ENCODE measurements at regions not wholly inside any gene's neighbourhood (a gene's known extent, or its start where the extent isn't known, plus 50 kb on each side); places are given as distances from the start of the nearest gene placed in this dataset.
A peak's percentile ranks its signal among the peaks of the same experiment; 100 is the strongest.

DNA sequence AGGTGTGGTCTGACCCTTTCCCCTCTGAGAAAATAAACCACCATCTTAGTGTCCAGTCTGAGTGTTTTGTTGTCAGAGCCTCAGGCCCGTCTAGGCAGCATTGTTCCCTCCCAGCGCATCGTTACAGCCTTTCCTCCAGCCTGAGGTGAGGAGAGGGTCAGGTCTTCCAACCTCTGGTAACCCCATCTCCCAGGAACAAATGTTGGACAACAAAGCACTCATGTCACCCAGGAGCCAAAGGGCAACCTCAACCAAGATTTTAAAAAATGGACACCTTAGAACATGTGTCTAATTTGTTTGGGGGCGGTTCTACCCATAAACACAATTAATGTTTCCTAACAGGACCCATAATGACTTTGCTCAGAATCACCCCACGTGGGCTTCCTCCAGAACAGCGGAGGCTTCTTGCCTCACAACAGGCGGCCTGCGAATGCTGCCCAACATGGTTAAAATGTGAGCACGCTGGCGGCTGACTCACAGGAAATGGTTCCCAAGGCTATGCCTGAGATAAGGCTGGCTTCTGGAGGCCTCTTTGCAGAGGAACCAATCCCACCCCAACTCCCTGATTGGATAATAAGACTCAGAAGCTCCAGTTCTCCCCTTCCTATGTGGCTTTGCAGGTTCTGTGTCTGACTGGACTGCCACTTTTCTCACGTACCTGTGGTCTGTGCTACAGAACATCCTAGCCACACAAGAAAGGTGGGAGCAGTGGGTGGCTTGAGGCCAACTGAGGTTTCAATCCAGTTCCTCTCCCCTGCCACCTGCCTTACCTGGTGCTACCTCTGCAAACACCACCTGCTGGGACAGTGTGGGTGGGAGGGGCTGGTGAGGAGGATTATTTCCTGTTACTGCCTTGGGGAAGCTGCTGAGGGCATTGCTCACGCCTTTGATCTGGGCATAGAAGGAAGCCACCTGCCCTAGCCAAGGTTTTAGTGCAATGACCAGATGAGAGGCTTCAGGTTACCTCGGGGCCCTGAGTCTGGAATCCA, 108.8 kb downstream of the B3GNT2 start (continued):
- no peak for TF ChIP-seq ZNF507 (tag; conservative IDR thresholded peaks at IDR 0.05)
- TF ChIP-seq, protein P1, sequence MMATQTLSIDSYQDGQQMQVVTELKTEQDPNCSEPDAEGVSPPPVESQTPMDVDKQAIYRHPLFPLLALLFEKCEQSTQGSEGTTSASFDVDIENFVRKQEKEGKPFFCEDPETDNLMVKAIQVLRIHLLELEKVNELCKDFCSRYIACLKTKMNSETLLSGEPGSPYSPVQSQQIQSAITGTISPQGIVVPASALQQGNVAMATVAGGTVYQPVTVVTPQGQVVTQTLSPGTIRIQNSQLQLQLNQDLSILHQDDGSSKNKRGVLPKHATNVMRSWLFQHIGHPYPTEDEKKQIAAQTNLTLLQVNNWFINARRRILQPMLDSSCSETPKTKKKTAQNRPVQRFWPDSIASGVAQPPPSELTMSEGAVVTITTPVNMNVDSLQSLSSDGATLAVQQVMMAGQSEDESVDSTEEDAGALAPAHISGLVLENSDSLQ (IDR thresholded peaks at IDR 0.05) = no peak
- no peak for TF ChIP-seq ZNF124 (CRISPR knock-in tag; IDR thresholded peaks at IDR 0.05)
- no peak for TF ChIP-seq BCL6 (CRISPR knock-in tag; IDR thresholded peaks at IDR 0.05)
- TF ChIP-seq ZC3H8 (IDR thresholded peaks at IDR 0.05) = no peak
- no peak for TF ChIP-seq FOXJ2 (tag; IDR thresholded peaks at IDR 0.05)
- TF ChIP-seq RBM15 (IDR thresholded peaks at IDR 0.05; ENCODE audit: insufficient read depth, low read length) = no peak
- TF ChIP-seq HDAC8 (tag; IDR thresholded peaks at IDR 0.05) = peak; percentile 27; the same call in 1 of the 2 replicates
- TF ChIP-seq MYC (IDR thresholded peaks at IDR 0.05; ENCODE audit: low read depth, low read length) = peak; percentile 97
- TF ChIP-seq MYC (CRISPR knock-in tag; IDR thresholded peaks at IDR 0.05; ENCODE audit: borderline replicate concordance, low read depth) = peak; percentile 37; the same call in 1 of the 2 replicates
- TF ChIP-seq WHSC1 (IDR thresholded peaks at IDR 0.05; ENCODE audit: low read length) = no peak
- TF ChIP-seq TAL1 (IDR thresholded peaks at IDR 0.05) = peak; percentile 44; the same call in 1 of the 2 replicates
- TF ChIP-seq, protein P2, sequence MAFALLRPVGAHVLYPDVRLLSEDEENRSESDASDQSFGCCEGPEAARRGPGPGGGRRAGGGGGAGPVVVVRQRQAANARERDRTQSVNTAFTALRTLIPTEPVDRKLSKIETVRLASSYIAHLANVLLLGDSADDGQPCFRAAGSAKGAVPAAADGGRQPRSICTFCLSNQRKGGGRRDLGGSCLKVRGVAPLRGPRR (CRISPR knock-in tag; IDR thresholded peaks at IDR 0.05) = no peak
- TF ChIP-seq ASH1L (IDR thresholded peaks at IDR 0.05; ENCODE audit: borderline replicate concordance, low read depth, partially characterized antibody) = no peak
- TF ChIP-seq, protein P3, sequence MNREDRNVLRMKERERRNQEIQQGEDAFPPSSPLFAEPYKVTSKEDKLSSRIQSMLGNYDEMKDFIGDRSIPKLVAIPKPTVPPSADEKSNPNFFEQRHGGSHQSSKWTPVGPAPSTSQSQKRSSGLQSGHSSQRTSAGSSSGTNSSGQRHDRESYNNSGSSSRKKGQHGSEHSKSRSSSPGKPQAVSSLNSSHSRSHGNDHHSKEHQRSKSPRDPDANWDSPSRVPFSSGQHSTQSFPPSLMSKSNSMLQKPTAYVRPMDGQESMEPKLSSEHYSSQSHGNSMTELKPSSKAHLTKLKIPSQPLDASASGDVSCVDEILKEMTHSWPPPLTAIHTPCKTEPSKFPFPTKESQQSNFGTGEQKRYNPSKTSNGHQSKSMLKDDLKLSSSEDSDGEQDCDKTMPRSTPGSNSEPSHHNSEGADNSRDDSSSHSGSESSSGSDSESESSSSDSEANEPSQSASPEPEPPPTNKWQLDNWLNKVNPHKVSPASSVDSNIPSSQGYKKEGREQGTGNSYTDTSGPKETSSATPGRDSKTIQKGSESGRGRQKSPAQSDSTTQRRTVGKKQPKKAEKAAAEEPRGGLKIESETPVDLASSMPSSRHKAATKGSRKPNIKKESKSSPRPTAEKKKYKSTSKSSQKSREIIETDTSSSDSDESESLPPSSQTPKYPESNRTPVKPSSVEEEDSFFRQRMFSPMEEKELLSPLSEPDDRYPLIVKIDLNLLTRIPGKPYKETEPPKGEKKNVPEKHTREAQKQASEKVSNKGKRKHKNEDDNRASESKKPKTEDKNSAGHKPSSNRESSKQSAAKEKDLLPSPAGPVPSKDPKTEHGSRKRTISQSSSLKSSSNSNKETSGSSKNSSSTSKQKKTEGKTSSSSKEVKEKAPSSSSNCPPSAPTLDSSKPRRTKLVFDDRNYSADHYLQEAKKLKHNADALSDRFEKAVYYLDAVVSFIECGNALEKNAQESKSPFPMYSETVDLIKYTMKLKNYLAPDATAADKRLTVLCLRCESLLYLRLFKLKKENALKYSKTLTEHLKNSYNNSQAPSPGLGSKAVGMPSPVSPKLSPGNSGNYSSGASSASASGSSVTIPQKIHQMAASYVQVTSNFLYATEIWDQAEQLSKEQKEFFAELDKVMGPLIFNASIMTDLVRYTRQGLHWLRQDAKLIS (CRISPR knock-in tag; IDR thresholded peaks at IDR 0.05) = no peak
- TF ChIP-seq CBX1 (IDR thresholded peaks at IDR 0.05; ENCODE audit: low read depth) = no peak; the same call in 1 of the 2 replicates
- TF ChIP-seq XRCC3 (IDR thresholded peaks at IDR 0.05) = no peak
- TF ChIP-seq JUND (IDR thresholded peaks at IDR 0.05; ENCODE audit: borderline replicate concordance, low read depth, low read length) = peak; percentile 96
- TF ChIP-seq JUND (tag; IDR thresholded peaks at IDR 0.05; ENCODE audit: borderline replicate concordance, low read depth, low read length) = peak; percentile 92; the same call in 2 of the 3 replicates
- no peak for TF ChIP-seq NFE2L1 (tag; IDR thresholded peaks at IDR 0.05; ENCODE audit: borderline replicate concordance, low read depth)
